H9 (cell line): ENCODE measurements at regions not wholly inside any gene's neighbourhood (a gene's known extent, or its start where the extent isn't known, plus 50 kb on each side); places are given as distances from the start of the nearest gene placed in this dataset.

Experiments
- DNase-seq: peaks from one replicate; pipeline ENCODE4 v3.0.0-alpha.2; 2017
- H2AFZ ChIP-seq: one replicate; pipeline ENCODE4 v1.6.1; 2013; ENCODE audit warnings: mild to moderate bottlenecking, low read length, control low read depth, moderate library complexity
- H2AK5ac ChIP-seq: 2 replicates; pipeline ENCODE4 v1.6.1; 2013; ENCODE audit warnings: low read length, control low read depth, mixed read lengths; ENCODE audit not compliant: insufficient read length
- H2BK120ac ChIP-seq: one replicate; pipeline ENCODE4 v1.6.1; 2013; ENCODE audit warnings: low read depth, mild to moderate bottlenecking, low read length, control low read depth, inconsistent platforms; ENCODE audit not compliant: poor library complexity, severe bottlenecking
- H2BK12ac ChIP-seq: 2 replicates; pipeline ENCODE4 v1.6.1; 2013; ENCODE audit warnings: low read length, control low read depth, mixed read lengths, low read depth; ENCODE audit not compliant: insufficient read length
- H2BK15ac ChIP-seq: 2 replicates; pipeline ENCODE4 v1.6.1; 2013; ENCODE audit warnings: low read depth, low read length, control low read depth
- H2BK20ac ChIP-seq: one replicate; pipeline ENCODE4 v1.6.1; 2013; ENCODE audit warnings: low read depth, mild to moderate bottlenecking, low read length, control low read depth, inconsistent platforms; ENCODE audit not compliant: poor library complexity, severe bottlenecking
- H2BK5ac ChIP-seq: 2 replicates; pipeline ENCODE4 v1.6.1; 2013; ENCODE audit warnings: low read length, control low read depth, mixed read lengths; ENCODE audit not compliant: insufficient read length
- H3K14ac ChIP-seq: 2 replicates; pipeline ENCODE4 v1.6.1; 2013; ENCODE audit warnings: low read length, control low read depth; ENCODE audit not compliant: insufficient read depth
- H3K18ac ChIP-seq: 2 replicates; pipeline ENCODE4 v1.6.1; 2013; ENCODE audit warnings: low read depth, mild to moderate bottlenecking, mixed read lengths, low read length, control low read depth; ENCODE audit not compliant: insufficient read length
- H3K23ac ChIP-seq: 2 replicates; pipeline ENCODE4 v1.6.1; 2013; ENCODE audit warnings: low read length, control low read depth, mixed read lengths, low read depth; ENCODE audit not compliant: insufficient read length
- H3K23me2 ChIP-seq: 2 replicates; pipeline ENCODE4 v1.6.1; 2013; ENCODE audit warnings: low read depth, mild to moderate bottlenecking, mixed read lengths, low read length, control low read depth; ENCODE audit not compliant: insufficient read length, poor library complexity, severe bottlenecking
- H3K27ac ChIP-seq: 2 replicates; pipeline ENCODE4 v1.5.1; 2013; ENCODE audit warnings: low read length, control low read depth, mixed read lengths, low read depth; ENCODE audit not compliant: insufficient read length
- H3K27me3 ChIP-seq: 2 replicates; pipeline ENCODE4 v1.6.1; 2013; ENCODE audit warnings: low read length, control low read depth, inconsistent platforms; ENCODE audit not compliant: insufficient read depth
- H3K4ac ChIP-seq: 2 replicates; pipeline ENCODE4 v1.6.1; 2013; ENCODE audit warnings: low read depth, mild to moderate bottlenecking, control low read depth, inconsistent platforms, low read length, moderate library complexity
- H3K4me1 ChIP-seq: 2 replicates; pipeline ENCODE4 v1.6.1; 2013; ENCODE audit warnings: low read length, control low read depth, inconsistent platforms; ENCODE audit not compliant: insufficient read depth
- H3K4me2 ChIP-seq: 2 replicates; pipeline ENCODE4 v1.6.1; 2013; ENCODE audit warnings: low read length, control low read depth, mixed read lengths; ENCODE audit not compliant: insufficient read length, insufficient read depth
- H3K56ac ChIP-seq: 2 replicates; pipeline ENCODE4 v1.6.1; 2013; ENCODE audit warnings: low read depth, mild to moderate bottlenecking, mixed read lengths, low read length, control low read depth; ENCODE audit not compliant: insufficient read length
- H3K79me1 ChIP-seq: 2 replicates; pipeline ENCODE4 v1.6.1; 2013; ENCODE audit warnings: low read depth, mild to moderate bottlenecking, moderate library complexity, low read length, control low read depth, inconsistent platforms; ENCODE audit not compliant: insufficient read depth, poor library complexity, severe bottlenecking
- H3K79me2 ChIP-seq: 2 replicates; pipeline ENCODE4 v1.6.1; 2013; ENCODE audit warnings: low read length, control low read depth, inconsistent platforms; ENCODE audit not compliant: insufficient read depth
- H3K9ac ChIP-seq: 2 replicates; pipeline ENCODE4 v1.6.1; 2013; ENCODE audit warnings: low read length, control low read depth, mixed read lengths; ENCODE audit not compliant: insufficient read length; ENCODE audit errors: extremely low read depth
- H3K9me3 ChIP-seq: one replicate; pipeline ENCODE4 v1.6.1; 2013; ENCODE audit warnings: low read depth, low read length, inconsistent platforms; ENCODE audit not compliant: control insufficient read depth
- H3T11ph ChIP-seq: one replicate; pipeline ENCODE4 v1.6.1; 2013; ENCODE audit warnings: mild to moderate bottlenecking, low read length, control low read depth, inconsistent platforms
- H4K20me1 ChIP-seq: one replicate; pipeline ENCODE4 v1.6.1; 2013; ENCODE audit not compliant: control insufficient read depth, insufficient read length, insufficient read depth
- H4K5ac ChIP-seq: 2 replicates; pipeline ENCODE4 v1.6.1; 2013; ENCODE audit warnings: low read depth, mild to moderate bottlenecking, mixed read lengths, low read length, control low read depth; ENCODE audit not compliant: insufficient read length
- H4K8ac ChIP-seq: replicated peaks from 2 replicates; pipeline ENCODE4 v1.6.1; 2013; ENCODE audit warnings: low read length, control low read depth, mixed read lengths, low read depth; ENCODE audit not compliant: insufficient read length
- H4K91ac ChIP-seq: 2 replicates; pipeline ENCODE4 v1.6.1; 2013; ENCODE audit warnings: low read depth, mild to moderate bottlenecking, moderate library complexity, mixed read lengths, low read length, control low read depth; ENCODE audit not compliant: insufficient read length
- H3K27ac Mint-ChIP-seq, 3 experiments: 2 replicates in 2 of 3; 3 replicates in 1 of 3; pipeline ENCODE4 v1.8.0; 2020 to 2021; ENCODE audit warnings: mixed read lengths in 3 of 3, mild to moderate bottlenecking in 1 of 3, moderate library complexity in 1 of 3
- H3K27me3 Mint-ChIP-seq: 2 replicates; pipeline ENCODE4 v1.8.0; 2021; ENCODE audit warnings: low read depth, mild to moderate bottlenecking, moderate library complexity, mixed read lengths
- H3K36me3 Mint-ChIP-seq, 3 experiments: 2 replicates in 2 of 3; 3 replicates in 1 of 3; pipeline ENCODE4 v1.8.0; 2020 to 2021; ENCODE audit warnings: low read depth in 3 of 3, mixed read lengths in 3 of 3; ENCODE audit not compliant: insufficient read depth in 1 of 3
- H3K4me1 Mint-ChIP-seq, 2 experiments: 2 replicates each; pipeline ENCODE4 v1.8.0; 2020; ENCODE audit warnings: mixed read lengths in 2 of 2
- H3K4me3 Mint-ChIP-seq, 2 experiments: 2 replicates in 1 of 2; 3 replicates in 1 of 2; pipeline ENCODE4 v1.8.0; 2020 to 2021; ENCODE audit warnings: mild to moderate bottlenecking in 2 of 2, mixed read lengths in 2 of 2, moderate library complexity in 1 of 2
- H3K9me3 Mint-ChIP-seq, 2 experiments: 2 replicates in 1 of 2; 3 replicates in 1 of 2; pipeline ENCODE4 v1.8.0; 2020; ENCODE audit warnings: mild to moderate bottlenecking in 2 of 2, mixed read lengths in 2 of 2, moderate library complexity in 1 of 2
- WGBS: extraction: QIAGEN DNeasy Blood & Tissue Kit; methylation state at CpG from one replicate; pipeline ENCODE4 v1.1.7; 2013; ENCODE audit warnings: missing lambda C conversion rate, low lambda C conversion rate, mixed read lengths; ENCODE audit not compliant: insufficient read length; ENCODE audit errors: extremely low coverage; 5-methylcytosine and 5-hydroxymethylcytosine counted together
- TF ChIP-seq, protein P1 (sequence below): fragments of 200-600 bp; sonication (generic); conservative IDR thresholded peaks from 3 replicates; pipeline ENCODE4 v1.8.0; 2021; ENCODE audit warnings: antibody characterized with exemption, mild to moderate bottlenecking

DNA sequence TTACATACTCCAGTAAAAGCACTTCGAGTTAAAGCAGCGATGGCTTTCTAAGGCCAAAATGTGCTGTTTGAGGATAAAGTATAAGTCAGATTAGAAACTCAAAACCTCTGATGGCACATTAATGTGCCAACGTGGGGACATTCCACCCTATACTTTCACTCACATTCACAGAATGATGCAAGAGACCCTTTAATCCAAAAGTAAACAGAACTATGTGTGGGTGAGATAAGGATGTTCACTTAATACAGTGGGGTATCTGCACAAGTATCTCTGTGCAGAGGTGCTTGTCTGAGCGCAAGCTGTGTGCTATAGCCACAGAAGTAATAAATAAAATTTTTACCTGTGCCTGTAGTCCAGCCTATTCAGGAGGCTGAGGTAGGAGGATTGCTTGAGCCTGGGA is 100.3 kb upstream of the CHL1 start:
- Histone ChIP-seq H3K56ac (no peak overlapping the region), H4K20me1 (no peaks in the 10 kb centered on the region), H4K5ac (no peak overlapping the region), H2BK15ac (no peak overlapping the region), H3K23ac (no peak overlapping the region), H2BK12ac (no peak overlapping the region), H3K27me3 (no peaks in the 10 kb centered on the region), H2BK5ac (no peak overlapping the region), H2AK5ac (no peak overlapping the region), H2BK120ac (no peak overlapping the region), H4K91ac (no peak overlapping the region), H3K79me1 (no peaks in the 10 kb centered on the region), H2BK20ac (no peak overlapping the region), H3K4me1 (peaks cover 1% of the 10 kb centered on the region; the same call in 1 of the 2 replicates), H3K18ac (no peak overlapping the region), H3K4ac (no peak overlapping the region), H2AFZ (no peak overlapping the region), H3K9ac (no peak overlapping the region), H3K14ac (no peak overlapping the region), H3K4me2 (no peak overlapping the region), H3K27ac (no peak overlapping the region), H3K23me2 (no peaks in the 10 kb centered on the region), H3K79me2 (no peaks in the 10 kb centered on the region), H4K8ac (no peak overlapping the region), H3K9me3 (no peaks in the 10 kb centered on the region), H3T11ph (no peak overlapping the region)
- H3K27ac Mint-ChIP-seq, result no peak overlapping the region
- TF ChIP-seq, protein P1, sequence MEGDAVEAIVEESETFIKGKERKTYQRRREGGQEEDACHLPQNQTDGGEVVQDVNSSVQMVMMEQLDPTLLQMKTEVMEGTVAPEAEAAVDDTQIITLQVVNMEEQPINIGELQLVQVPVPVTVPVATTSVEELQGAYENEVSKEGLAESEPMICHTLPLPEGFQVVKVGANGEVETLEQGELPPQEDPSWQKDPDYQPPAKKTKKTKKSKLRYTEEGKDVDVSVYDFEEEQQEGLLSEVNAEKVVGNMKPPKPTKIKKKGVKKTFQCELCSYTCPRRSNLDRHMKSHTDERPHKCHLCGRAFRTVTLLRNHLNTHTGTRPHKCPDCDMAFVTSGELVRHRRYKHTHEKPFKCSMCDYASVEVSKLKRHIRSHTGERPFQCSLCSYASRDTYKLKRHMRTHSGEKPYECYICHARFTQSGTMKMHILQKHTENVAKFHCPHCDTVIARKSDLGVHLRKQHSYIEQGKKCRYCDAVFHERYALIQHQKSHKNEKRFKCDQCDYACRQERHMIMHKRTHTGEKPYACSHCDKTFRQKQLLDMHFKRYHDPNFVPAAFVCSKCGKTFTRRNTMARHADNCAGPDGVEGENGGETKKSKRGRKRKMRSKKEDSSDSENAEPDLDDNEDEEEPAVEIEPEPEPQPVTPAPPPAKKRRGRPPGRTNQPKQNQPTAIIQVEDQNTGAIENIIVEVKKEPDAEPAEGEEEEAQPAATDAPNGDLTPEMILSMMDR, result no peak
- H3K36me3 Mint-ChIP-seq, result no peaks in the 10 kb centered on the region
- H3K27me3 Mint-ChIP-seq, result no peaks in the 10 kb centered on the region
- H3K9me3 Mint-ChIP-seq, result no peaks in the 10 kb centered on the region
- no peak for DNase-seq
- WGBS, result no CpG with 5 or more reads among the region's 4 CpGs
- H3K4me1 Mint-ChIP-seq, result peaks cover 19 to 27% of the 10 kb centered on the region in 2 experiments
- H3K4me3 Mint-ChIP-seq, result no peak overlapping the region
